ENCODE measurements at regions not wholly inside any gene's neighbourhood (a gene's known extent, or its start where the extent isn't known, plus 50 kb on each side); places are given as distances from the start of the nearest gene placed in this dataset.

DNA sequence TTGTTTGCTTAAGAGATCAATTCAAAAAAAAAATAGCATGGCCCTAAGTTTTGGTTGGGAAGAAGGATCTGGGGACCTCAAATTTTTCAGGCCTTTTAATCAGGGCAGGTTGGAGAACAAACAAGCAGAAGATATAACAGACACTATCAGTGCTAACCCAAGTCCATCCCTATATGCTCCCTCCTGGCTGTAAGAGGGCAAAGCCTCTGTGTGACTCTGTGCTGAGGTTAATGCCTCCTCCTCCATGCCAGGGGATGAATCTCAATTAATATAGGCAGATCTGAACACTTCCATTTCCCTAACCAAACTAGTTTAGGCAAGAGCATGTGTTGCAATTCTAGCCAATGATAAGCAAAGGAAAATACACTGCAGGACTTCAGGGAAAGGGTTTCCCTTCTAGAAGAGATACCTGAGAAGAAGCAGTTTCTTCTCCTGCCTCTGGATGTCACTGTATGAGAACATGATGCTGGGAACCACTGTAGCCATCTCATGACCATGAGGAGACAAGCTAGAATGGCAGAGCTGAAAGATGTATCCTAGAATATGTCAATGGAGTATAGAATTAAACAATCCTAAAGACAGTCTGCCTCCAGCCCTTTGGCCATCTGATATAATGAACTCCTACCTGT, 76.0 kb downstream of the CHD9NB start:
- H3K36me3 ChIP-seq (replicated peaks) = no peaks in the 10 kb centered on the region
- no peak overlapping the region for H3K27ac ChIP-seq
- H3K4me3 ChIP-seq (ENCODE audit: low read depth, low read length) = no peak overlapping the region
- TF ChIP-seq, protein P1, sequence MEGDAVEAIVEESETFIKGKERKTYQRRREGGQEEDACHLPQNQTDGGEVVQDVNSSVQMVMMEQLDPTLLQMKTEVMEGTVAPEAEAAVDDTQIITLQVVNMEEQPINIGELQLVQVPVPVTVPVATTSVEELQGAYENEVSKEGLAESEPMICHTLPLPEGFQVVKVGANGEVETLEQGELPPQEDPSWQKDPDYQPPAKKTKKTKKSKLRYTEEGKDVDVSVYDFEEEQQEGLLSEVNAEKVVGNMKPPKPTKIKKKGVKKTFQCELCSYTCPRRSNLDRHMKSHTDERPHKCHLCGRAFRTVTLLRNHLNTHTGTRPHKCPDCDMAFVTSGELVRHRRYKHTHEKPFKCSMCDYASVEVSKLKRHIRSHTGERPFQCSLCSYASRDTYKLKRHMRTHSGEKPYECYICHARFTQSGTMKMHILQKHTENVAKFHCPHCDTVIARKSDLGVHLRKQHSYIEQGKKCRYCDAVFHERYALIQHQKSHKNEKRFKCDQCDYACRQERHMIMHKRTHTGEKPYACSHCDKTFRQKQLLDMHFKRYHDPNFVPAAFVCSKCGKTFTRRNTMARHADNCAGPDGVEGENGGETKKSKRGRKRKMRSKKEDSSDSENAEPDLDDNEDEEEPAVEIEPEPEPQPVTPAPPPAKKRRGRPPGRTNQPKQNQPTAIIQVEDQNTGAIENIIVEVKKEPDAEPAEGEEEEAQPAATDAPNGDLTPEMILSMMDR (IDR thresholded peaks at IDR 0.05; ENCODE audit: low read depth, low read length, missing control alignments) = no peak
- in situ Hi-C loops (cut with HindIII; ENCODE audit: low pct_ligation_motif_present, low sequenced_read_pairs) = no loop called here
- DNase-seq = peak; percentile 5
- no peaks in the 10 kb centered on the region for H3K27me3 ChIP-seq (replicated peaks)

DNA sequence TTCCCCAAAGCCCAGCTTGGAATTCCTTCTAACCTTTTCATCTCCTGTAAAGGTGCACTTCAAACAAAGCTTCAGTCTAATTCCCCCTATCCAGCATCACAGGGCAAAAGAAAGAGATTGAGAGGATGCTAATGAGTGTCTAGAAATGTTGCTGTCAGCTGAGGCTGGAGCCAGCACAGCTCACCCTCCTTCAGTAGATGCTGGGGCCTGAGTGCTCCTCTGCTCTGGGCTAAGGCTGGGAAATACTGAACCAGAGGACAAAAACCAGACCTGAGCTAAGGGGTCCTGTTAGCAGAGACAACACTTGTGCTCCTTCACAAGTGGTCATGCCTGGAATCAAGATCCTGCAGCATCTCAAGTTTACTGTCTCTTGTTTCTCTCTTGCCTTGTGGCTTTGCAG, 85.0 kb downstream of the CHD9NB start:
- TF ChIP-seq, protein P1 (IDR thresholded peaks at IDR 0.05; ENCODE audit: low read depth, low read length, missing control alignments) = no peak
- in situ Hi-C loops (cut with HindIII; ENCODE audit: low pct_ligation_motif_present, low sequenced_read_pairs) = no loop called here
- Histone ChIP-seq H3K36me3 (replicated peaks) (no peaks in the 10 kb centered on the region), H3K27me3 (replicated peaks) (no peaks in the 10 kb centered on the region), H3K27ac (no peak overlapping the region), H3K4me3 (ENCODE audit: low read depth, low read length) (no peak overlapping the region)
- no peak for DNase-seq

DNA sequence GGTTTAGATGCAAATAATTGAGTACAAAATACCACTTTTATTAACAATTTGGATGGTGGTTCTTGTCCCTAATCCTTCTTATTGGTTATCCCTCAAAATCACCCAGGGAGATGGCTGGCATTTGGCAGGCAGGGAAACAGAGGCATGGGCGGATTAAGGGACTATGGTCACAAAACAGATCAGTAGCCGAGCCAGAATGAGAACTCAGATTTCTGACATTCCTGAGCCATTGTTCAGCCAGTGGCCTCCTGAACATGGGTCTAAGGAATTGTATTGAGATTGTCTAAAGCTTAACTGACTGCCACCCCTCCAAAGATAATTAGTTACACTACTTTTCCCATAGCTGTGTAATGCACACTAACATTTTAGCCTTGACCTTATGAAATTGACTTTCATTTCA, 88.4 kb downstream of the CHD9NB start:
- Histone ChIP-seq H3K27me3 (replicated peaks) (no peaks in the 10 kb centered on the region), H3K27ac (no peak overlapping the region), H3K4me3 (ENCODE audit: low read depth, low read length) (no peak overlapping the region), H3K36me3 (replicated peaks) (no peaks in the 10 kb centered on the region)
- DNase-seq = peak; percentile 1
- in situ Hi-C loops (cut with HindIII; ENCODE audit: low pct_ligation_motif_present, low sequenced_read_pairs) = no loop called here
- TF ChIP-seq, protein P1 (IDR thresholded peaks at IDR 0.05; ENCODE audit: low read depth, low read length, missing control alignments) = no peak

DNA sequence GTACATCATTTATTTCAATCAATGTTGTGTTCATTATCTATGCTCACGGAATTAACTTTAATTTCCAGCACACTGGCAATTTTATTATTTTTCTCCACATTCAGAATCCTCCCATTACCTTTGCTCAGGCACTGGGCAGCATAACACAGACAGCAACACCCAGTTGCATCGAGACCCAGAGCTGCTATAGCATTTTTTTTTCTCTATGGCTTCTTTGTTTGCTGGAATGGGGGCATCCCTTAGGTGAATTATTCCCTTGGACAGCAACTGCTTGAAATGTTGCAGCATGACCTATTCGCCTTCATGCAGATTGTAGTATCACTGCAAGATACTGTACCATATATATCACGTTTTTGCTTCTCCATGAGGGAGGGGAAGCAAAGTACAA, 88.8 kb downstream of the CHD9NB start:
- Histone ChIP-seq H3K27ac (no peak overlapping the region), H3K4me3 (ENCODE audit: low read depth, low read length) (no peak overlapping the region), H3K27me3 (replicated peaks) (no peaks in the 10 kb centered on the region), H3K36me3 (replicated peaks) (no peaks in the 10 kb centered on the region)
- in situ Hi-C loops (cut with HindIII; ENCODE audit: low pct_ligation_motif_present, low sequenced_read_pairs) = no loop called here
- TF ChIP-seq, protein P1 (IDR thresholded peaks at IDR 0.05; ENCODE audit: low read depth, low read length, missing control alignments) = no peak
- no peak for DNase-seq

DNA sequence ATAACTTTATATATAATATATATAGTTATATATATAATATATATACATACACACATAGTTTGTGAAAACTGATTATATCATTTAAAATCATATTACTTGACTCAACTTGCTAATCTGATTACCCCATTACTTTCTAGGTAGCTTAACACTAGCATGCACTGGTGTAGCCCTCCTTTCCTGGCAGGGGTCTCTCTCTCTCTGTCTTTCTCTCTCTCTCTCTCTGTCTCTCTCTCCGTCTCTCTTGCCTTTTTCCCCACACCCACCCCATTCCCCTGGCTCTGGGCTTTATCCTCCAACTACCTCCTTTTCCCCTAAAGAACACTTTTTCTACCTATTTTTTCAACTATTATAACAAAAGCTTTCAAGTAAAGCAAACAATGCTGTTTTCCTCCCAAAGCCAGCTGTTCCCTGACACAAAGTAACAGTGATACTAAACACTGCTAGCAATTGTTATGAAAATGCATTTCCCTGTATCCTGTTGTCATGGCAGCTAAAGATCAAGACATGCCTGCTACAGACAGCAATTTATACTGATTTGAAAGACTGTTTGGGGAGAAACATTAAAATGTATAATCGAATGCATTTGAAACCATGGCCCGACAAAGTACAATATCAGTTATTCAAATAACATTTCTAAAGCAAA, 89.4 kb downstream of the CHD9NB start:
- H3K36me3 ChIP-seq (replicated peaks) = no peaks in the 10 kb centered on the region
- H3K27ac ChIP-seq = no peak overlapping the region
- in situ Hi-C loops (cut with HindIII; ENCODE audit: low pct_ligation_motif_present, low sequenced_read_pairs) = no loop called here
- TF ChIP-seq, protein P1 (IDR thresholded peaks at IDR 0.05; ENCODE audit: low read depth, low read length, missing control alignments) = no peak
- no peak overlapping the region for H3K4me3 ChIP-seq (ENCODE audit: low read depth, low read length)
- no peaks in the 10 kb centered on the region for H3K27me3 ChIP-seq (replicated peaks)
- DNase-seq = no peak

DNA sequence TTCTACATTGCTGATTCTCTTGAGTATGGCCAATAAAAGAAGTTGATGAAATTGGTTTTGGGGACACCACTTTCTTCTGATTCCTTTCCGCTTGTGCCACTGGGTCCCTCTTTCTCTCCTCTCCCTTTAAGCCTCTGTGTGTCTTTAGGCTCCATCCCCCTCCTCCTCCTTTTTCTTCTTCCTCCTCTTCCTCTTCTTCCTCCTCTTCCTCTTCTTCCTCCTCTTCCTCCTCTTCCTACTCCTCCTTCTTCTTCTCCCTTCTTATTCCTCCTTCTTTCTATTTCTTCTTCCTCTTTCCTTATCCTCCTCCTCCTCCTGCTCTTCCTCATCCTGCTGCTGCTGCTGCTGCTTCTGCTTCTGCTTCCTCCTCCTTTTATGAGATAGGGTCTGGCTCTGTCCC, 93.7 kb downstream of the CHD9NB start:
- in situ Hi-C loops (cut with HindIII; ENCODE audit: low pct_ligation_motif_present, low sequenced_read_pairs) = no loop called here
- Histone ChIP-seq H3K27me3 (replicated peaks) (no peaks in the 10 kb centered on the region), H3K36me3 (replicated peaks) (no peaks in the 10 kb centered on the region), H3K27ac (no peak overlapping the region), H3K4me3 (ENCODE audit: low read depth, low read length) (no peak overlapping the region)
- TF ChIP-seq, protein P1 (IDR thresholded peaks at IDR 0.05; ENCODE audit: low read depth, low read length, missing control alignments) = no peak
- no peak for DNase-seq

Data from brain microvascular endothelial cell (primary cell).